Neutrophil (primary cell): ENCODE measurements at regions not wholly inside any gene's neighbourhood (a gene's known extent, or its start where the extent isn't known, plus 50 kb on each side); places are given as distances from the start of the nearest gene placed in this dataset.

Experiments
- H3K27ac ChIP-seq: fragments of 200-600 bp; sonication (generic); 2 replicates; pipeline ENCODE4 v1.5.1; 2016; ENCODE audit warnings: mild to moderate bottlenecking, moderate library complexity
- H3K27me3 ChIP-seq: fragments of 200-600 bp; sonication (generic); 2 replicates; pipeline ENCODE4 v1.6.0; 2016; ENCODE audit warnings: mild to moderate bottlenecking
- H3K36me3 ChIP-seq: fragments of 200-600 bp; sonication (generic); 2 replicates; pipeline ENCODE4 v1.5.1; 2017
- H3K4me1 ChIP-seq, 2 experiments: fragments of 200-600 bp in 1 of 2; sonication (generic) in 1 of 2; 1 replicate in 1 of 2; 2 replicates in 1 of 2; pipeline versions ENCODE4 v1.5.1 to v1.6.1; 2013 to 2016; ENCODE audit warnings: low read depth in 1 of 2, low read length in 1 of 2, mild to moderate bottlenecking in 1 of 2, moderate library complexity in 1 of 2; ENCODE audit not compliant: control insufficient read depth in 1 of 2, insufficient read depth in 1 of 2
- H3K4me3 ChIP-seq, 2 experiments: fragments of 200-600 bp in 1 of 2; sonication (generic) in 1 of 2; 1 replicate in 1 of 2; 2 replicates in 1 of 2; pipeline ENCODE4 v1.5.1; 2013 to 2016; ENCODE audit warnings: low read depth in 1 of 2, low read length in 1 of 2, mild to moderate bottlenecking in 1 of 2, moderate library complexity in 1 of 2
- H3K9me3 ChIP-seq: fragments of 200-600 bp; sonication (generic); 2 replicates; pipeline ENCODE4 v1.5.1; 2016
- CTCF ChIP-seq: fragments of 200-600 bp; sonication (generic); IDR thresholded peaks from 2 replicates; pipeline ENCODE4 v1.5.1; 2016; ENCODE audit warnings: antibody characterized with exemption

GRCh38 chr7:113628948-113629847, 289.6 kb downstream of the PPP1R3A start:
- no peak overlapping the region for H3K27ac ChIP-seq
- H3K36me3 ChIP-seq, result no peaks in the 10 kb centered on the region
- H3K9me3 ChIP-seq, result no peaks in the 10 kb centered on the region
- no peaks in the 10 kb centered on the region for H3K4me1 ChIP-seq
- no peak for TF ChIP-seq CTCF
- no peak overlapping the region for H3K4me3 ChIP-seq
- no peaks in the 10 kb centered on the region for H3K27me3 ChIP-seq

- H3K27ac ChIP-seq, result no peak overlapping the region
These were observed 293.2 kb downstream of the PPP1R3A start for GRCh38 chr7:113625494-113626102.

GRCh38 chr7:113622796-113623195, 296.0 kb downstream of the PPP1R3A start:
- Histone ChIP-seq H3K27me3 (no peaks in the 10 kb centered on the region), H3K36me3 (no peaks in the 10 kb centered on the region), H3K4me3 (no peak overlapping the region), H3K4me1 (no peaks in the 10 kb centered on the region), H3K27ac (no peak overlapping the region), H3K9me3 (no peaks in the 10 kb centered on the region)
- no peak for TF ChIP-seq CTCF

More at GRCh38 chr7:113625494-113626102, 293.2 kb downstream of the PPP1R3A start:
- no peaks in the 10 kb centered on the region for H3K36me3 ChIP-seq
- no peaks in the 10 kb centered on the region for H3K27me3 ChIP-seq
- no peaks in the 10 kb centered on the region for H3K9me3 ChIP-seq
- no peaks in the 10 kb centered on the region for H3K4me1 ChIP-seq
- no peak overlapping the region for H3K4me3 ChIP-seq
- TF ChIP-seq CTCF, result no peak

- H3K4me3 ChIP-seq, result no peak overlapping the region
- no peaks in the 10 kb centered on the region for H3K4me1 ChIP-seq
- no peaks in the 10 kb centered on the region for H3K27me3 ChIP-seq
- H3K36me3 ChIP-seq, result no peaks in the 10 kb centered on the region
- H3K9me3 ChIP-seq, result no peaks in the 10 kb centered on the region
- H3K27ac ChIP-seq, result no peak overlapping the region
- no peak for TF ChIP-seq CTCF
These were observed 308.2 kb downstream of the PPP1R3A start for GRCh38 chr7:113610572-113610971.

- no peak overlapping the region for H3K27ac ChIP-seq
- TF ChIP-seq CTCF, result no peak
- no peak overlapping the region for H3K4me3 ChIP-seq
- H3K36me3 ChIP-seq, result no peaks in the 10 kb centered on the region
- H3K9me3 ChIP-seq, result no peaks in the 10 kb centered on the region
- H3K27me3 ChIP-seq, result no peaks in the 10 kb centered on the region
- H3K4me1 ChIP-seq, result no peaks in the 10 kb centered on the region
These were observed 310.0 kb downstream of the PPP1R3A start for GRCh38 chr7:113608782-113609181.
